SK-N-SH treated with all-trans-retinoic acid at 6 μM for 48 hours (cell line): ENCODE measurements at regions not wholly inside any gene's neighbourhood (a gene's known extent, or its start where the extent isn't known, plus 50 kb on each side); places are given as distances from the start of the nearest gene placed in this dataset.

Source experiments
- ATAC-seq: fragments of 200-7000 bp; cut with Tn5 transposase; 3 replicates; pipeline ENCODE4 v1.9.1; 2020; ENCODE audit warnings: mild to moderate bottlenecking, moderate library complexity
- ARNTL ChIP-seq: fragments of 450-650 bp; formaldehyde crosslinking; IDR thresholded peaks from 2 replicates; pipeline ENCODE4 v1.5.0; 2020; ENCODE audit warnings: low read depth, mild to moderate bottlenecking, moderate library complexity, borderline replicate concordance
- BACH2 ChIP-seq: fragments of 250-450 bp; sonication (Bioruptor Pico); IDR thresholded peaks from 2 replicates; pipeline ENCODE4 v1.9.0; 2021; ENCODE audit warnings: mild to moderate bottlenecking, borderline replicate concordance
- CREB5 ChIP-seq: fragments of 250-450 bp; sonication (Bioruptor Pico); IDR thresholded peaks from 2 replicates; pipeline ENCODE4 v1.5.1; 2020; ENCODE audit warnings: low read depth, mild to moderate bottlenecking, moderate library complexity
- CSDC2 ChIP-seq: fragments of 250-450 bp; sonication (Bioruptor Pico); IDR thresholded peaks from 2 replicates; pipeline ENCODE4 v1.5.0; 2020; ENCODE audit warnings: mild to moderate bottlenecking, moderate library complexity
- CSRNP3 ChIP-seq: fragments of 250-450 bp; sonication (Bioruptor Pico); IDR thresholded peaks from 2 replicates; pipeline ENCODE4 v1.5.1; 2021; ENCODE audit warnings: mild to moderate bottlenecking, moderate library complexity
- ESRRG ChIP-seq: fragments of 250-450 bp; sonication (Bioruptor Pico); IDR thresholded peaks from 2 replicates; pipeline ENCODE4 v1.6.1; 2021; ENCODE audit warnings: mild to moderate bottlenecking
- GLIS3 ChIP-seq: fragments of 250-450 bp; sonication (Bioruptor Pico); IDR thresholded peaks from 2 replicates; pipeline ENCODE4 v1.5.0; 2020; ENCODE audit warnings: mild to moderate bottlenecking, moderate library complexity
- ISL1 ChIP-seq: fragments of 250-450 bp; sonication (Bioruptor Pico); IDR thresholded peaks from 2 replicates; pipeline ENCODE4 v2.1.2; 2022; ENCODE audit warnings: mild to moderate bottlenecking, moderate library complexity
- OSR1 ChIP-seq: fragments of 250-450 bp; sonication (Bioruptor Pico); IDR thresholded peaks from 2 replicates; pipeline ENCODE4 v1.8.0; 2022; ENCODE audit warnings: moderate library complexity, mild to moderate bottlenecking, inconsistent platforms
- PATZ1 ChIP-seq: fragments of 250-450 bp; sonication (Bioruptor Pico); IDR thresholded peaks from 2 replicates; pipeline ENCODE4 v1.8.0; 2020; ENCODE audit warnings: mild to moderate bottlenecking, moderate library complexity, borderline replicate concordance
- POU6F1 ChIP-seq: fragments of 250-450 bp; sonication (Bioruptor Pico); IDR thresholded peaks from 2 replicates; pipeline ENCODE4 v1.8.0; 2021; ENCODE audit warnings: low read depth, mild to moderate bottlenecking, moderate library complexity, borderline replicate concordance
- RARB ChIP-seq: fragments of 250-450 bp; sonication (Bioruptor Pico); IDR thresholded peaks from 2 replicates; pipeline ENCODE4 v1.8.0; 2021; ENCODE audit warnings: mild to moderate bottlenecking, moderate library complexity
- TOX ChIP-seq: fragments of 250-450 bp; sonication (Bioruptor Pico); IDR thresholded peaks from 2 replicates; pipeline ENCODE4 v1.8.0; 2021; ENCODE audit warnings: mild to moderate bottlenecking, moderate library complexity, borderline replicate concordance
- TSHZ2 ChIP-seq: fragments of 250-450 bp; sonication (Bioruptor Pico); IDR thresholded peaks from 2 replicates; pipeline ENCODE4 v1.5.0; 2020; ENCODE audit warnings: mild to moderate bottlenecking, moderate library complexity
- ZC3H10 ChIP-seq: fragments of 250-450 bp; sonication (Bioruptor Pico); IDR thresholded peaks from 2 replicates; pipeline ENCODE4 v1.5.1; 2021; ENCODE audit warnings: mild to moderate bottlenecking, moderate library complexity
- ZFP30 ChIP-seq: fragments of 450-650 bp; formaldehyde crosslinking; IDR thresholded peaks from 2 replicates; pipeline ENCODE4 v1.5.0; 2022; ENCODE audit warnings: mild to moderate bottlenecking, moderate library complexity
- ZNF70 ChIP-seq: fragments of 450-650 bp; formaldehyde crosslinking; IDR thresholded peaks from 2 replicates; pipeline ENCODE4 v1.5.0; 2020; ENCODE audit warnings: mild to moderate bottlenecking, moderate library complexity

- no peak for TF ChIP-seq PATZ1
- TF ChIP-seq CSDC2 (CRISPR knock-in tag): no peak
- TF ChIP-seq RARB (CRISPR knock-in tag): no peak
- no peak for TF ChIP-seq OSR1
- no peak for TF ChIP-seq TOX (CRISPR knock-in tag)
These were observed 645.7 kb downstream of the PRR16 start (continued) for GRCh38 chr5:121109817-121110216.

- no peak for ATAC-seq
- no peak for TF ChIP-seq CSDC2 (CRISPR knock-in tag)
- TF ChIP-seq ZFP30 (CRISPR knock-in tag): no peak
- no peak for TF ChIP-seq BACH2 (CRISPR knock-in tag)
- no peak for TF ChIP-seq PATZ1
- no peak for TF ChIP-seq CSRNP3 (CRISPR knock-in tag)
- no peak for TF ChIP-seq RARB (CRISPR knock-in tag)
- no peak for TF ChIP-seq POU6F1 (CRISPR knock-in tag)
- no peak for TF ChIP-seq GLIS3
- TF ChIP-seq CREB5: no peak
- no peak for TF ChIP-seq ZNF70 (CRISPR knock-in tag)
- no peak for TF ChIP-seq ARNTL (CRISPR knock-in tag)
- TF ChIP-seq ZC3H10 (CRISPR knock-in tag): no peak
These were observed 657.7 kb downstream of the PRR16 start for GRCh38 chr5:121121786-121122185.

GRCh38 chr5:121138495-121138907, 674.4 kb downstream of the PRR16 start:
- 0 out of 2 replicates have a peak, but pooled peaks have one; percentile 36 for TF ChIP-seq PATZ1
- TF ChIP-seq BACH2 (CRISPR knock-in tag): no peak
- TF ChIP-seq CSRNP3 (CRISPR knock-in tag): peak; percentile 78; the same call in 1 of the 2 replicates
- TF ChIP-seq CREB5: peak; percentile 88
- TF ChIP-seq ESRRG: no peak
- no peak for TF ChIP-seq GLIS3
- TF ChIP-seq TOX (CRISPR knock-in tag): peak; percentile 45; the same call in 1 of the 2 replicates
- TF ChIP-seq TSHZ2: 0 out of 2 replicates have a peak, but pooled peaks have one; percentile 27
- peak; percentile 97 for TF ChIP-seq ISL1 (CRISPR knock-in tag)
- TF ChIP-seq POU6F1 (CRISPR knock-in tag): no peak
- ATAC-seq: peak; percentile 85
